GM19397 (cell line): ENCODE measurements at regions not wholly inside any gene's neighbourhood (a gene's known extent, or its start where the extent isn't known, plus 50 kb on each side); places are given as distances from the start of the nearest gene placed in this dataset.
A peak's percentile ranks its signal among the peaks of the same experiment; 100 is the strongest.

ENCODE experiments used
- ATAC-seq: cut with Tn5 transposase; IDR thresholded peaks from one replicate; pipeline ENCODE4 v1.9.1; 2021; ENCODE audit warnings: mild to moderate bottlenecking, moderate library complexity; ENCODE audit not compliant: unreplicated experiment

DNA sequence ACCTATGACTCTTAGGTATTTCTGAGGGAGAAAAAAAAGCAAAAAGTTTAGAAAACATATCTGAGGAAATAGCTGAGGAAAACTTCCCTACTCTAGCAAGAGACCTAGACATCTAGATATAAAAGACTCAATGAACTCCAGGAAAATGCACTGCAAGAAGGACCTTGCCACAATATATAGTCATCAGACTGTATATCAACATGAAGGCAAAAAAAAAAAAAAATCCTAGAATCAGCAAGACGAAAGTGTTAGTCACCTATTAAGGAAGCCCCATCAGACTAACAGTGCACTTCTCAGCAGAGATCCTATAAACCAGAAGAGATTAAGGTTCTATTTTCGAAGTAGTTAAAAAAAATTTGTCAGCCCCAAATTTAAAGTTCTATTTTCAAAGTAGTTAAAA, 166.2 kb downstream of the TMEM38B start:
- ATAC-seq = no peak

DNA sequence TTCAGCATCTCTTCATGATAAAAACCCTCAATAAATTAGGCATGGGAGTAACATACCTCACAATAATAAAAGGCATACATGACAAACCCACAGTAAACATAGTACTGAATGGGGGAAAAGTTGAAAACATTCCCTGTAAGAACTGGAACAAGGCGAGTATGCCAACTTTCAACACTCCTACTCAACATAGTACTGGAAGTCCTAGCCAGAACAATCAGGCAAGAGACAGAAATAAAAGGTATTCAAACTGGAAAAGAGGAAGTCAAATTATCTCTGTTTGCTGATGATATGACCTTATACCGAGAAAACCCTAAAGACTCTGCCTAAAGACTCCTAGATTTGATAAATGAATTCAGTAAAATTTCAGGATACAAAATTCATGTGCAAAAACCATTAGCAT, 167.6 kb downstream of the TMEM38B start:
- ATAC-seq = no peak

GRCh38 chr9:105864248-105864898, 170.0 kb downstream of the TMEM38B start:
- ATAC-seq = no peak

- no peak for ATAC-seq
Measured at GRCh38 chr9:105865285-105865684, 170.9 kb downstream of the TMEM38B start.

GRCh38 chr9:105871540-105871939, 177.2 kb downstream of the TMEM38B start:
- ATAC-seq = no peak

- ATAC-seq = no peak
Measured at GRCh38 chr9:105873801-105874200, 179.5 kb downstream of the TMEM38B start.

- peak; percentile 74 for ATAC-seq
Measured at GRCh38 chr9:105877721-105878120, 183.4 kb downstream of the TMEM38B start.

DNA sequence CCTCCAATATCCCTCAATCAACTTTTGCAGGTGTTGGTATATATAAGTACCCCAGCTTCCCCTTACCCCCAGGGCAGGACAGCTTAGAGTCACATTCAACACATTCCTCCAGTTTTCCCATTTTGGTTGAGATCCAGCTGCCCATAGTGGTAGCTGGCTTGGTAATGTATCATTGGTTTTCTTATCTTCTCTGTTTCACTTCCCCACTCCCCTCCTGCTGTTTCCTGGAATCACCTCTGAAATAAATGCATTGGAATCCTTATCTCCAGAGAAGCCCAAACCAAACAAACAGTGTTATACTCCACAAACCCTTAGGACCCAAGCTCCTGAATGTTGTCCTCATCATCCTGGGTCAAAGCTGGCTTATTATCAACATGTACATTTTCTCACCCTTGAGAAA, 184.8 kb downstream of the TMEM38B start:
- ATAC-seq = no peak

- ATAC-seq = no peak
Measured at GRCh38 chr9:105880517-105880916, 186.2 kb downstream of the TMEM38B start.

GRCh38 chr9:105881021-105881420, 186.7 kb downstream of the TMEM38B start:
- ATAC-seq = no peak

DNA sequence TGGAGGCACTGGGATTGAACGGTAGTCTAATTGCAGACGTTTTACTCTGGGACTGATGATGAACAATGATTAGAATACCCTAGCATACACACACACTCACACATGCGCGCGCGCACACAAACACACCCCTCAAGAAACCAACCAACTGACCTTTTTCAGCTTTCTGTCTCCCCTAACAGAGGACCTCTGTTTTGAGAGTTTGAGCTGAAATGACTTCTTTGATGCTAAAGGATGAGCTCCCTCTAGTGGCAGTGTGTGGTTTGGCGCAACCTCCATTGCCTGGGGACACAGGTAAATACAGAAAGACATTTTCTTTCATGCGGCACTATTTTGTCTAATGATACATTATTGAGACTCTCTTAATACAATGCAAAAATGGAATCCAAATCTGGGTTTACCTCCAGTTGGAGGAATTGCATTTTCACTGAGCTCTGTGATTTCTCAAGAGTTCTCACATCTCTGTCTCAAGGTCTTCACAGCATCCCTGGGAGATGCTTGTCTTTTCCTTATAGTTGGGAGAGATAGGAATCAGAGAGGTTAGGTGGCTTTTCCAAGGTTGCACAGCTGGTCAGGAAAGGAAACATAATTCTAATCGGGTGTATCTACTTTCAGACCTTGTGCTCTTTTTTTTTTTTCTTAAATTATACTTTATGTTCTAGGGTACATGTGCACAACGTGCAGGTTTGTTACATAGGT, 187.5 kb downstream of the TMEM38B start:
- peak; percentile 43 for ATAC-seq

DNA sequence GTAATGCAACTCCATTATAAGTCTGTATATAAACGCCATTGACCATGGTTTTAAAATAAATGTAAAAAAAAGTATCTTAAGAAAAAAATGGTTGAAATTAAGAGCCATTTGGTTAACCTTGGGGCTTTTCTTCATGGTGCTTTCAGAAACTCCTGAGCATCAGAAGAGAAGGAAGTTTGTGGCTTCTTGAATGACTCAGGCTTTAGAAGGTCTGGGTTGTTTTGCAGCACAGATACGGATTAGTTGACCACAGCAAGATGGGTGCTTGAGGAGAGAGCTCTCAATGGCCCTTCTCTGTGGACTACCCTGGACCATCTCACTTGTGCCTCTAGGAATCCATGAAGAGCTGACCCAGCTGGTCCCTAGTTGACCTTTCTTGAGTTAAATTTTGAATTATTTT, 189.5 kb downstream of the TMEM38B start:
- ATAC-seq = peak; percentile 82

- no peak for ATAC-seq
Measured at GRCh38 chr9:105884416-105884815, 190.1 kb downstream of the TMEM38B start.

GRCh38 chr9:105886136-105886535, 191.8 kb downstream of the TMEM38B start:
- ATAC-seq = no peak

DNA sequence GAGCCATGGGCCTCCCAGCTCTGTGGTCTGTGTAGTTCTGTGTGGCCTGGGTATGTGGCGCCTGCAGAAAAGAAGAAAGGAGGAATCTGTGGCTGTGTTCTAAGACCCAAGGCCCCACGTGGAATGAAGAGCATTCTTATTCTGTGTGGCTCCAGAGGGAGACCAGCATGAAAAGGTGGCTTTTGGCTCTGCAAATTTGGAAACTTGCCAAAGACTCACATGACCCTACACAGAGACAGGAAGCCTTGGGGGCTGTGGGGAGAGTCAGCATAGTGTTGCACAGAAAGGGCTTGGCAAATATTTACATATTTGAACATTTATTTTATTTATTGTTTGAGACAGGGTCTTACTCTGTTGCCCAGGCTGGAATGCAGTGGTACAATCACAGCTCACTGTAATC, 193.3 kb downstream of the TMEM38B start:
- ATAC-seq = no peak

GRCh38 chr9:105890046-105890822, 195.9 kb downstream of the TMEM38B start:
- ATAC-seq = no peak

DNA sequence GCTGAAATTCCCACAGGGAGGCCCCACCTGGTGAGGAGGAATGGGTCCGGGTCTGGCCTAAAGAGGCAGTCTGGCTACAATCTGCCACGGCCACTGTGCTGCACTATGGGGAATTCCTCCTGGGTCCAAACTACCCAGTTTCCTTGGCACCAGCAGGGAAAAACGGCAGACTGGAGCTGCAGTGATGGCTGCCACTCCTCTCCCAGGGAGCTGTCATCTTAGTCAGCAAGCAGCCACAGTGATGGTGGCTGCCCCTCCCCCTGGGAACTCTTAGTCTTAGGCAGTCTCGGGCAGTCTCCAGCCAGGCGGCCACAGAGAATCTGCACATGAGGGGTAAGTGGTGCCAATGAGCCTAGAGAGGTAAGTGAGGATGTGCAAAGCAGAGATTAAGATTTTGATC, 205.8 kb downstream of the TMEM38B start:
- no peak for ATAC-seq

- peak; percentile 90 for ATAC-seq
Measured at GRCh38 chr9:105901514-105902109, 207.3 kb downstream of the TMEM38B start.

DNA sequence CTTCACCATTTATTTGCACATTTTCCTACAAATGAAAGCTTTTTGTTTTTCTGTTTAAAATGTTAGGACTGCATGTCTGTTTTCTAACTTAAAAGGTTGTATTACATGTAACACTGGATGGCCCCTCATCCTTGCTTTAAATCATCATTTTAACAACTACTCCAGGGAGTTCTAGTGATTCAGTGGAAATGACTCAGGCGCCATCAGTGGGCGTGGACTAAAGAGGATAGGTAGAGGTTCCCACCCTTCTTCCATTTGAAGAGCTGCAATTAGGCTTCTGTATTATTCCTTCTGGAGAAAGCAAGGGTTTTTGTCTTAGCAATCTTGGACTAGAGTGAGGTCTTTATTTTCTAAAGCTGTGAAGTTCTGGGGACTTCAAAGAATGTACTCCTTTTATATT, 213.7 kb downstream of the TMEM38B start:
- ATAC-seq = no peak

- no peak for ATAC-seq
Measured at GRCh38 chr9:105911104-105911911, 217.0 kb downstream of the TMEM38B start.
